HG03565 (cell line): ENCODE measurements at regions not wholly inside any gene's neighbourhood (a gene's known extent, or its start where the extent isn't known, plus 50 kb on each side); places are given as distances from the start of the nearest gene placed in this dataset.

ENCODE experiments used
- ATAC-seq: cut with Tn5 transposase; IDR thresholded peaks from one replicate; pipeline ENCODE4 v1.9.1; 2021; ENCODE audit warnings: mild to moderate bottlenecking, moderate library complexity; ENCODE audit not compliant: unreplicated experiment

GRCh38 chrX:97763981-97764380 is 880.3 kb downstream of the RPA4 start:
- no peak for ATAC-seq

- no peak for ATAC-seq
These were observed 882.9 kb downstream of the RPA4 start for GRCh38 chrX:97766501-97767095.

DNA sequence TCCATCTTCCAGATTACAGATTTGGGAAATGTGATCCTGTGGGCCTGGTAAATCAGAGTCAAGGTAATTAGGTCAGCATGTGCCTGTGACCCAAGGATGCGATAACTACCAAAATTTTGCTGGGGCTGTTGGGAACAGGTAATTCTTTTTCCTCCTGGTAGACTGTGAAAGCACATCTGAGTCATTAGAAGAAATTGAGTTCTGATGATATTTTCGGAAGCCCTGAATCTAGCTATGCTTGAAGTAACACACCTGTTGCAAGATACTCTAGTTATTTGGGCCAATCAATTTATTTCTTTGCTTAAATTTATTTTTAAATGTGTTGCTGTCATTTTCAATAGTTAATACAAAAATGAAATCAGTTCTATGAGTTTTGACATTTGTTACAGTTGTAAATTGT is 903.6 kb downstream of the RPA4 start:
- ATAC-seq: no peak

DNA sequence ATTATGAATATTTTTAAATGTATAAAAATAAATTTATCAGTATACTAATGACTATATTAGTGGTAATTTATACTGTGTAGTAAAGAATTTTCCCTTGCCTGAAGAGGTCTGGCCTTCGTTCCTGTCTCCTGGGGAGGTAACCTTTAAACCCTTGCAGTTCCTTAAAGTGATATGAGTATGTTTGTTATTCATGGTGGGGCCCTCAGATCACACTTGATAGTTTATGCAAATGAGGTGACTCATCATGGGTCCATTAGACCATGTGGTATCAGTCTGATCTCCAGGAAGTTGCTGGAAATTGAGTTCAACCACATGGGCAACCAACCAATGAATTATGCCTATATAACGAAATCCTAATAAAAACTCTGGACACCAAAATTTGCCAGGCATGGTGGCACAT is 904.1 kb downstream of the RPA4 start:
- ATAC-seq: no peak

- ATAC-seq: no peak
These were observed 907.1 kb downstream of the RPA4 start for GRCh38 chrX:97790850-97791249.

DNA sequence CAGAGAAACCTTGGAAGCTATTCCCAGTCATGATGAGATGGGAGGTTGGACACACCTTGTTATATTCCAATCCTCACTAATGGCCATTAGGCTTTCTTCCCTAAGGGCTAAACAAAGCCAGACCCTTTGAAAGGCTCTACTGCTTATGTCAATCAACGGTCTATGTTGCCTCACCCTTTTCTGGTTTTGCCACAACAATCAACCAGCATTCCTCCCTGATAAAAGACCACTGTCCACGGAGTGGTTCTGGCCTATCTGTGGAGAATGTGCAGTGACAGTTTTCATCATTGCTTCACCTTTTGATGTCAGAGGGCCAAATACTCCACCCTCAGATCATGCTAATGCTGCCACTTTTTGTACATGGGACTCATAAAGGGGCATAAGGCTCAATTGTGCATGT is 913.4 kb downstream of the RPA4 start:
- no peak for ATAC-seq

DNA sequence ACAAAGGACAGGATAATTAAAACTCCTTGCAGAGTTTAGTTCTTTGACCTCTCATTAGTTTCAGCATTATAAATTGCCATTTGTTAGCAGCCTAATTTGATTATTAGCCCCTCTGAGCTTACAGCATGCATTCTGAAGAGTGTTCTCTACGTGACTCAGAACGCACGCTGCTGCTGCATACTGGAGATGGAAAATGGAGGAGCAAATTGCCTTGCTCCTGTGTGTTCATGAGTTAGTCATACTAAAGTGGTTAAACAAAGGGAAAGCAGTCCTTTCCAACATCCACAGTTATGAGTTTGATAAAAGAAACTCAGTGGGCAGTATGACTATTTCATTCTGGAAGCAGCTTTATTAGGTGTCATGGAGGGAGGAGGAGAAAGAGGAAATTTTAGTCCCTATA is 922.5 kb downstream of the RPA4 start:
- no peak for ATAC-seq

DNA sequence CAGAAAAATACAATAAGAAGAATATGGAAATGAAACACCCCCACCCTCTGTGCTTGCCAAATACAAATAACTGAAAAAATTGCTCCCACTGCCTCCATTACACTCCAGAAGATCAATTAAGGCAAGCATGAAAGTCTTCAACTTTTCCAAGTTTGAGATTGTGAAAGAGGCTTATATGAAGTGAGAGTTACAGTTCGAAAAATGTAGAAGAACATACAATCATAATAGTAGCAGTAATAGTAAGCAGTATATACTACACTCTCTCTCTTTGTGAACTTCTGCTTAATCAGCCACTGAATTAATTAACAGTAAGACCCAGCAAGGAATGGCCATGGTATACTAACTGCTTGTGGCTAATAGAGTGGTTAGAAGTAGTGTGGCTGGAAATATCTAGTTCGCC is 923.2 kb downstream of the RPA4 start:
- no peak for ATAC-seq

DNA sequence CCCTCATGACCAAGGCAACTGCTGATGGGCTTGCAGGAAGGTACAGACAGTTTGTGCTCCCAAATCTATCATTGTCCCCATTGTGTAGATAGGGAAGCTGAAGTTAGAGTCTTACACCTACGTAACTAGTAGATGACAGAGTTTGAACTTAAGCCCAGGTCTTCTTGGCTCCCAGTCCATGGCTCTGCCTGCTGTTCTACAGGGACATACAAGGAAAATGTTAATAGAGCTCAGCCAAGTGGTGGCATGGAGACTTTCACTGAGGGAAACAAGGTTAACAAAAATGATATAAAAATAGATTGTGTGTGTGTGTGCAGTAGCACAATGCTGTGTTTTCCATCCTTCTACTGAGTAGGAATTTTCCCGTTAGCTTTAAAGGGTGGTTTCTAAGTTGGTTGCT is 936.5 kb downstream of the RPA4 start:
- no peak for ATAC-seq

DNA sequence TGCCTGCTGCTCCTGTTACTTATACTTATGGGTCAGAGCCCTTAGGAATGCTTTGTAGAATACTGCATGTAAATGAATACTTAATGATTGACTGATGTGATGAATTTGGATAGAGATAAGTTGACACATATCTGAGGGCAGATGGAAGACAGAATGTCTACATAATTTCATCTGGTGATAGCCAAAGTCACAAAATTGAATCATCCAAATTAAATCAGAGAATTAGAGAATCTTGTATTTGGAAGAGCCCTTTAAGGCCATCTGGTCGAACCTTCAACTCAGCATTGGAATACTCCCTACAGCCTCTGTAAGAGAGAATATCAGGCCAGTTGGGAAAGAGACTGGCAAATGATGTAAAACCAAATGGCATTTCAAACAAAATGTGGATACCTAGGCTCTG is 944.8 kb downstream of the RPA4 start:
- ATAC-seq: no peak

DNA sequence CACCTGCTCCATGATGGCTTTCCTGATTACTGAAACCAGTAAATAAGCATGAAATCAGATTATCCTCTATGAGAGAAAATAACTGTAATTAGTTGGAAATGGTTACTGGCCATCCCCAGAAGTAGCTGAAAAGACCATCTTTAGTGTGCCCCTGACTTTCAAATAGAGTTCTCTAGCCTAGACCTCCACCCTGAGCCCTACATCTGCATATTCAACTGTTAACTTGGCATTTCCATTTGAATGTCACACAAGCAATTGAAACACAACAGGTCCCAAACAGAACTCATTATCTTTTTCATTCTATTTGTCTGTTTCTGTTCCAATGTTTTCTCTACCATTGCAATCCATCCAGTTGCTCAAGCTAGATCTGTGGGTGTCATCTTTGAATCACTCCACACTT is 952.3 kb downstream of the RPA4 start:
- no peak for ATAC-seq

DNA sequence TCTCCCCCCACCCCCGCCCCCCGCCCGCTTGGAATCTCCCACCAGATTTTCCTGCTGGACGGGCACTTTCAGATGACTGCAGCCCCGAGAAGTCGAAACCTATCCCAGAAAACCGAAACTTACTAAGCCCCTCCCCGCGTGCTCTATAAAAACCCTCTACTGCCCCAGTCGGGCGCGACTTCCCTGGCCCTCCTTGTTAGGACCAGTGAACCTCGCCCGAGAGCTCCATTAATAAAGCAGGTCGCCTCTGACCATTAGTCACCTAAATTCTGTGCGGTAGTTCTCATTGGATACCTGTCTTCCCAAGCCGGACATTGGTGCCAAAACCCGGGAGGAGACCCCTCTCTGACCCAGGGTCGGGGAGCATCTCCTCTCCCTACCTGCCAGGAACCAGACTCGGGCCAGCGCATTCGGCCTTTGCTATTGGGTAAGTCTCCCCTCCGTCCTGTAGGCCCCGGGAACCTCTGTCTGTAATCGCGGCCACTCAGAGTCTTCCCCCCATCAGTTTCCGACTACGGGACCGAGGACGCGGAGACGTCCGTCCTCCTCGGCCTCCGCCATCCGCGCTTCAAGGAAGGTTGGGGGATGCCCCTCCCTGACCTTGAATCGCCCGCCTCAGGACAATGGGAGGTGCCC is 958.0 kb downstream of the RPA4 start:
- no peak for ATAC-seq

DNA sequence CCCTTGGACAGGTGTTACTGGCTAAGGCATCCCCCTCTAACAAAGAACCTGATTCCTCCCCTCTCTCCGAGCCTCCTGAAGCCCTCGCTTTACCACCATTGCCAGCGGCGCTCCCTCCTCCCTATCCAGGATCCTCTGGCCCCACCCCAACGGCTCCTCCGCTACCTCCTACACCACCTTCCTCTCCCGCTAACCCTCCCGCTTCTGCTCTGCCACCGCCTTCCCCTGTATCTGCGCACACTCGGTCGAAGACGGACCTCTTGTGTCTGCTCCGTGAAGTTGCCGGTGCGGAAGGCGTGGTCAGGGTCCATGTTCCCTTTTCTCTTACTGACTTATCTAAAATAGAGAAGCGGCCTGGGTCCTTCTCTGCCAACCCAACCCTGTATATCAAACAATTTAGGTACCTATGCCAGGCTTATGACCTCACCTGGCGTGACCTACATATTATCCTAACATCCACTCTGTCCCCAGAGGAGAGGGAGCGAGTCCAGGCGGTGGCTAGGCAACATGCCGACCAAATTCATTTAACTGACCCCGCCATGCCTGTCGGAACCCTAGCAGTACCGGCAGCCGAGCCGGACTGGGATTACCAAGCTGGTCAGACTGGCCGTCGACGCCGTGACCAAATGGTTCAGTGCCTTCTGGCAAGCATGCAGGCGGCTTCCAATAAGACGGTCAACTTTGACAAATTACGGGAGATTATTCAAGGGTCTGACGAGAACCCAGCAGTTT is 958.9 kb downstream of the RPA4 start:
- ATAC-seq: no peak

- no peak for ATAC-seq
These were observed 959.6 kb downstream of the RPA4 start for GRCh38 chrX:97843200-97843811.

GRCh38 chrX:97844161-97844560 is 960.5 kb downstream of the RPA4 start:
- no peak for ATAC-seq

- ATAC-seq: no peak
These were observed 961.2 kb downstream of the RPA4 start for GRCh38 chrX:97844943-97845342.

DNA sequence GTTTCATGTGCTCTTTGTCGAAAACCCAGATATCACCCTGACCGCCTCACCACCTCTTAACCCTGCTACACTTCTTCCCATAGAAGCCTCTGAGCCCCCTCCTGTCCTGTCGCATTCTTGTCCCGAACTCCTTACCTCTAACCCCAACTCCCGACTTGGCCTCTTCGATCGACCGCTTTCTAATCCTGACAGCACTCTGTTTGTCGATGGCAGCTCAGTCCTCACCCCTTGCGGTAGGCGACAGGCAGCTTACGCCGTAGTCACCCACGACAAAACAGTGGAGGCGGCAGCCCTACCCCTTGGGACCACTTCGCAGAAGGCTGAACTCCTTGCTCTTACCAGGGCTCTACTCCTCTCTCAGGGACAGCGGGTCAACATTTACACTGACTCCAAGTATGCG is 961.7 kb downstream of the RPA4 start:
- no peak for ATAC-seq

DNA sequence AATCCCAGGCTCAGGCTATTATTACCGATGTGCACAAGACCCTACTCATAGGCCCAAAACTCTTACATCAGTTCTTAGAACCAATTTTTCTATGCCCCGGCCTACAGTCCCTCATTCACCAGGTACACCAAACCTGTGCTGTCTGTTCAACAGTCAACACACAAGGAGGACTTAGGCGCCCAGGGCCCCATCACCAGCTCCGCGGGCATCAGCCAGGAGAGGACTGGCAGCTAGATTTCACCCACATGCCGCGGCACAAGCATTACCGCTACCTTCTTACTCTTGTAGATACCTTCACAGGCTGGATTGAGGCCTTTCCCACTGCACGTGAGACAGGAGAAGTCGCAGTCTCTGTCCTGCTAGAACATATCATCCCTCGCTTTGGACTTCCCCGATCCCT is 962.5 kb downstream of the RPA4 start:
- no peak for ATAC-seq

- no peak for ATAC-seq
These were observed 963.1 kb downstream of the RPA4 start for GRCh38 chrX:97846718-97847237.

- ATAC-seq: no peak
These were observed 964.4 kb downstream of the RPA4 start for GRCh38 chrX:97847885-97848679.

DNA sequence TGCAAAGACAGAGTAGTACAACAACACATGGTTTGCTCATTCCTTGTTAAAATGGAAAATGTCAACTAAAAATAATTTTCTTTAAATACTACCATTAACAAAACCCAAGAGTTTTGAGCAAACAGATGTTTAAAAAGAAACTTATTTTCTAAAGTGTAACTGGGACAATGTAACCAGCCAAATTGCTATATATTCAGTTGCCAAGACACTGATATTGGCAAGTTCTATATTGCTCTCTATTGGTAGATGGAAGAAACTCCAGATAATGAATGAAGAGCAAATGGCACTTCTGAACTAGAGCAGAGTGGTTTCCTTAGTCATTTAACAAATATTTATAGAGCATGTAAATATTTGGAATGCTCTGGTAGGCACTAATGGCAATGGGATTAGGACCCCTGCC is 966.2 kb downstream of the RPA4 start:
- ATAC-seq: no peak
